Mesenchymal stem cell (in vitro differentiated cells and primary cell): ENCODE measurements at regions not wholly inside any gene's neighbourhood (a gene's known extent, or its start where the extent isn't known, plus 50 kb on each side); places are given as distances from the start of the nearest gene placed in this dataset.

ENCODE experiments used
- DNase-seq: peaks from one replicate; pipeline ENCODE4 v3.0.0-alpha.2; 2013
- H2AFZ ChIP-seq: one replicate; pipeline ENCODE4 v1.6.1; 2013; ENCODE audit warnings: low read depth, mild to moderate bottlenecking, control low read depth, inconsistent platforms, low read length, moderate library complexity
- H2AK5ac ChIP-seq: 2 replicates; pipeline ENCODE4 v1.6.1; 2013; ENCODE audit warnings: low read length, moderate library complexity, mild to moderate bottlenecking, inconsistent platforms; ENCODE audit not compliant: severe bottlenecking
- H2BK120ac ChIP-seq: one replicate; pipeline ENCODE4 v1.6.1; 2013; ENCODE audit warnings: low read depth, mild to moderate bottlenecking, inconsistent platforms, low read length, moderate library complexity
- H2BK12ac ChIP-seq, 2 experiments: one replicate each; pipeline ENCODE4 v1.6.1; 2013; ENCODE audit warnings: inconsistent platforms in 2 of 2, low read length in 2 of 2, mild to moderate bottlenecking in 2 of 2, moderate library complexity in 2 of 2, control low read depth in 1 of 2
- H2BK15ac ChIP-seq: one replicate; pipeline ENCODE4 v1.6.1; 2013; ENCODE audit warnings: mild to moderate bottlenecking, low read depth, inconsistent platforms; ENCODE audit not compliant: poor library complexity, severe bottlenecking
- H2BK5ac ChIP-seq: 2 replicates; pipeline ENCODE4 v1.6.1; 2013; ENCODE audit warnings: low read depth, mild to moderate bottlenecking, low read length, control low read depth, inconsistent platforms; ENCODE audit not compliant: poor library complexity, severe bottlenecking
- H3K14ac ChIP-seq, 2 experiments: one replicate each; pipeline ENCODE4 v1.6.1; 2013; ENCODE audit warnings: inconsistent platforms in 2 of 2, low read length in 2 of 2, control low read depth in 1 of 2, mild to moderate bottlenecking in 1 of 2, moderate library complexity in 1 of 2
- H3K18ac ChIP-seq, 2 experiments: one replicate each; pipeline ENCODE4 v1.6.1; 2013; ENCODE audit warnings: inconsistent platforms in 2 of 2, low read length in 2 of 2, control low read depth in 1 of 2, low read depth in 1 of 2, mild to moderate bottlenecking in 1 of 2
- H3K23ac ChIP-seq, 2 experiments: one replicate each; pipeline ENCODE4 v1.6.1; 2013; ENCODE audit warnings: inconsistent platforms in 2 of 2, low read length in 2 of 2, mild to moderate bottlenecking in 2 of 2, moderate library complexity in 2 of 2, control low read depth in 1 of 2
- H3K27ac ChIP-seq: 2 replicates; pipeline ENCODE4 v1.5.1; 2013; ENCODE audit warnings: mild to moderate bottlenecking, moderate library complexity, low read length, control low read depth, inconsistent platforms; ENCODE audit not compliant: poor library complexity, severe bottlenecking
- H3K27me3 ChIP-seq, 2 experiments: 2 replicates each; pipeline versions ENCODE4 v1.6.1 to v1.7.0; 2013; ENCODE audit warnings: low read length in 2 of 2, mild to moderate bottlenecking in 2 of 2, moderate library complexity in 2 of 2, control low read depth in 1 of 2, inconsistent platforms in 1 of 2; ENCODE audit not compliant: control insufficient read depth in 1 of 2, insufficient read depth in 1 of 2
- H3K36me3 ChIP-seq, 2 experiments: 2 replicates each; pipeline versions ENCODE4 v1.6.1 to v1.7.0; 2013; ENCODE audit warnings: low read length in 2 of 2, control low read depth in 1 of 2, inconsistent platforms in 1 of 2, low read depth in 1 of 2, mild to moderate bottlenecking in 1 of 2; ENCODE audit not compliant: insufficient read depth in 2 of 2, control insufficient read depth in 1 of 2
- H3K4ac ChIP-seq, 2 experiments: one replicate each; pipeline ENCODE4 v1.6.1; 2013; ENCODE audit warnings: inconsistent platforms in 2 of 2, low read length in 2 of 2, mild to moderate bottlenecking in 2 of 2, moderate library complexity in 2 of 2, control low read depth in 1 of 2, low read depth in 1 of 2
- H3K4me1 ChIP-seq: 2 replicates; pipeline ENCODE4 v1.6.1; 2013; ENCODE audit warnings: low read depth, low read length, control low read depth; ENCODE audit not compliant: control insufficient read depth, insufficient read depth
- H3K4me2 ChIP-seq: 2 replicates; pipeline ENCODE4 v1.6.1; 2013; ENCODE audit warnings: low read length, mild to moderate bottlenecking, inconsistent platforms; ENCODE audit not compliant: poor library complexity, severe bottlenecking
- H3K4me3 ChIP-seq, 2 experiments: 2 replicates each; pipeline versions ENCODE4 v1.5.1 to v1.7.0; 2013; ENCODE audit warnings: low read length in 2 of 2, mild to moderate bottlenecking in 2 of 2, control low read depth in 1 of 2, low read depth in 1 of 2; ENCODE audit not compliant: insufficient read depth in 1 of 2
- H3K79me1 ChIP-seq: replicated peaks from 2 replicates; pipeline ENCODE4 v1.6.1; 2013; ENCODE audit warnings: mild to moderate bottlenecking, control low read depth, low read length, inconsistent platforms; ENCODE audit not compliant: poor library complexity, severe bottlenecking
- H3K9ac ChIP-seq: 2 replicates; pipeline ENCODE4 v1.7.0; 2013; ENCODE audit warnings: mild to moderate bottlenecking, low read length, moderate library complexity
- H3K9me3 ChIP-seq: 2 replicates; pipeline ENCODE4 v1.7.0; 2013; ENCODE audit warnings: mild to moderate bottlenecking, low read length; ENCODE audit not compliant: control insufficient read depth
- H4K8ac ChIP-seq: one replicate; pipeline ENCODE4 v1.6.1; 2013; ENCODE audit warnings: inconsistent platforms, mild to moderate bottlenecking, low read length, moderate library complexity
- H4K91ac ChIP-seq: one replicate; pipeline ENCODE4 v1.6.1; 2013; ENCODE audit warnings: mild to moderate bottlenecking, low read length, inconsistent platforms
- WGBS: methylation state at CpG from one replicate; pipeline ENCODE4 v1.1.7; 2013; ENCODE audit warnings: mixed read lengths; 5-methylcytosine and 5-hydroxymethylcytosine counted together

GRCh38 chr13:103862525-103862924 lies 796.3 kb upstream of the SLC10A2 start:
- Histone ChIP-seq H3K18ac (no peak overlapping the region), H4K8ac (no peak overlapping the region), H2BK12ac (no peak overlapping the region), H3K79me1 (no peaks in the 10 kb centered on the region), H3K4ac (no peak overlapping the region), H2AK5ac (no peak overlapping the region), H3K9me3 (no peaks in the 10 kb centered on the region), H2AFZ (no peak overlapping the region), H2BK120ac (no peak overlapping the region), H2BK5ac (no peak overlapping the region), H3K9ac (no peak overlapping the region), H3K4me2 (no peak overlapping the region), H3K23ac (no peak overlapping the region), H3K14ac (no peak overlapping the region), H3K27ac (no peak overlapping the region), H4K91ac (no peak overlapping the region), H3K36me3 (no peaks in the 10 kb centered on the region), H3K4me1 (no peaks in the 10 kb centered on the region), H2BK15ac (no peak overlapping the region), H3K4me3 (no peak overlapping the region), H3K27me3 (no peaks in the 10 kb centered on the region)
- 100% methylated on average over 4 of the region's 4 CpGs for WGBS
- no peak for DNase-seq

- H4K91ac ChIP-seq: no peak overlapping the region
- H2BK12ac ChIP-seq: no peak overlapping the region
- H3K4me1 ChIP-seq: no peaks in the 10 kb centered on the region
- no peak overlapping the region for H3K14ac ChIP-seq
- H3K23ac ChIP-seq: no peak overlapping the region
- H3K4ac ChIP-seq: no peak overlapping the region
- no peak overlapping the region for H2AFZ ChIP-seq
- H2AK5ac ChIP-seq: no peak overlapping the region
- no peaks in the 10 kb centered on the region for H3K27me3 ChIP-seq
- H3K79me1 ChIP-seq: no peaks in the 10 kb centered on the region
- WGBS: 81% methylated on average over 2 of the region's 3 CpGs
- no peak overlapping the region for H2BK5ac ChIP-seq
- no peak overlapping the region for H4K8ac ChIP-seq
- no peak overlapping the region for H3K9ac ChIP-seq
- no peak overlapping the region for H3K4me3 ChIP-seq
- H3K27ac ChIP-seq: no peak overlapping the region
- H3K4me2 ChIP-seq: no peak overlapping the region
- no peak overlapping the region for H2BK15ac ChIP-seq
- peak; percentile 3 for DNase-seq
- no peaks in the 10 kb centered on the region for H3K9me3 ChIP-seq
- no peak overlapping the region for H2BK120ac ChIP-seq
- no peaks in the 10 kb centered on the region for H3K36me3 ChIP-seq
- no peak overlapping the region for H3K18ac ChIP-seq
These were observed 793.7 kb upstream of the SLC10A2 start for GRCh38 chr13:103859952-103860351.

- no peak overlapping the region for H2BK12ac ChIP-seq
- H3K79me1 ChIP-seq: no peaks in the 10 kb centered on the region
- H2AK5ac ChIP-seq: no peak overlapping the region
- H2BK15ac ChIP-seq: no peak overlapping the region
- H2BK120ac ChIP-seq: no peak overlapping the region
- peak; percentile 14 for DNase-seq
- no peaks in the 10 kb centered on the region for H3K36me3 ChIP-seq
- H3K4ac ChIP-seq: no peak overlapping the region
- no peak overlapping the region for H4K8ac ChIP-seq
- H3K18ac ChIP-seq: no peak overlapping the region
- H3K9me3 ChIP-seq: no peaks in the 10 kb centered on the region
- H3K27me3 ChIP-seq: no peaks in the 10 kb centered on the region
- H3K23ac ChIP-seq: no peak overlapping the region
- no peaks in the 10 kb centered on the region for H3K4me1 ChIP-seq
- WGBS: 60% methylated on average over 5 of the region's 5 CpGs
- no peak overlapping the region for H3K14ac ChIP-seq
- no peak overlapping the region for H3K27ac ChIP-seq
- H3K4me2 ChIP-seq: no peak overlapping the region
- H2AFZ ChIP-seq: no peak overlapping the region
- H4K91ac ChIP-seq: no peak overlapping the region
- no peak overlapping the region for H3K4me3 ChIP-seq
- no peak overlapping the region for H3K9ac ChIP-seq
- no peak overlapping the region for H2BK5ac ChIP-seq
These were observed 785.8 kb upstream of the SLC10A2 start for GRCh38 chr13:103852036-103852435.

GRCh38 chr13:103844471-103844870 lies 778.3 kb upstream of the SLC10A2 start:
- Histone ChIP-seq H2AK5ac (no peak overlapping the region), H3K36me3 (no peaks in the 10 kb centered on the region), H3K79me1 (no peaks in the 10 kb centered on the region), H3K4ac (no peak overlapping the region), H3K9ac (no peak overlapping the region), H2AFZ (no peak overlapping the region), H2BK120ac (no peak overlapping the region), H3K27ac (no peak overlapping the region), H4K8ac (no peak overlapping the region), H2BK12ac (no peak overlapping the region), H3K4me1 (no peaks in the 10 kb centered on the region), H3K18ac (no peak overlapping the region), H3K4me2 (no peak overlapping the region), H3K4me3 (no peak overlapping the region), H3K27me3 (no peaks in the 10 kb centered on the region), H3K14ac (no peak overlapping the region), H3K23ac (no peak overlapping the region), H2BK5ac (no peak overlapping the region), H2BK15ac (no peak overlapping the region), H4K91ac (no peak overlapping the region), H3K9me3 (no peaks in the 10 kb centered on the region)
- WGBS: no CpG with 5 or more reads among the region's 2 CpGs
- no peak for DNase-seq
